Astrocyte (in vitro differentiated cells and primary cell): ENCODE measurements at regions not wholly inside any gene's neighbourhood (a gene's known extent, or its start where the extent isn't known, plus 50 kb on each side); places are given as distances from the start of the nearest gene placed in this dataset.

Experiments
- CTCF ChIP-seq: IDR thresholded peaks from 2 replicates; pipeline ENCODE4 v1.5.1; 2011; ENCODE audit warnings: low read depth, mild to moderate bottlenecking, inconsistent platforms, low read length, moderate library complexity; ENCODE audit not compliant: insufficient read depth
- EZH2 ChIP-seq: IDR thresholded peaks from 2 replicates; pipeline ENCODE4 v1.6.1; 2012; ENCODE audit warnings: mild to moderate bottlenecking, low read length, inconsistent platforms; ENCODE audit not compliant: insufficient read depth

DNA sequence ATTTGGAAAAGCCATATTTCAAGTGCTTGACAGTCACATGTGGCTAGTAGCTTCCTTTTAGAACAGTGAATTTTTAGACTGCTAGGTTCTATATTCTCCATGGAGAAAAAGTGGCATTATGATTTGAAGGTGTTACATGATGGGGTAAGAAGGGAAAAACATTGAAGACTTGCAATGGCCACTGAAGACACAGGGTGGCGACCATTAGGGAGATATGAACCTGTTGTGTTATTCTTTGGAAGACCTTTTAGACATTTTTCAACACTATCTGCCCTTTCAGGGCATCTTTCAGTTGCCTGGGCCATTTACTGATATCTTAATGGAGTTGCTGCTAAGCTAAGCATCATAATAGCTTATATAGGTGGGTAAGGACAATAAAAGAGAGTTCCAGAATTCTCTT is 1387.2 kb downstream of the SUCLG1 start:
- TF ChIP-seq EZH2 (no peak), CTCF (no peak)
